Activated naive CD4-positive, alpha-beta T cell treated with Interleukin-2 at 50 U/mL for 16 hours (primary cell): ENCODE measurements at regions not wholly inside any gene's neighbourhood (a gene's known extent, or its start where the extent isn't known, plus 50 kb on each side); places are given as distances from the start of the nearest gene placed in this dataset.
"Not testable (repeated sequence)": the region's sequence is repeated elsewhere in the genome, so short reads cannot be mapped to it uniquely, and the experiment has no call there.

Experiments
- DNase-seq: peaks from one replicate; pipeline ENCODE4 v3.0.0-alpha.2; 2020

DNA sequence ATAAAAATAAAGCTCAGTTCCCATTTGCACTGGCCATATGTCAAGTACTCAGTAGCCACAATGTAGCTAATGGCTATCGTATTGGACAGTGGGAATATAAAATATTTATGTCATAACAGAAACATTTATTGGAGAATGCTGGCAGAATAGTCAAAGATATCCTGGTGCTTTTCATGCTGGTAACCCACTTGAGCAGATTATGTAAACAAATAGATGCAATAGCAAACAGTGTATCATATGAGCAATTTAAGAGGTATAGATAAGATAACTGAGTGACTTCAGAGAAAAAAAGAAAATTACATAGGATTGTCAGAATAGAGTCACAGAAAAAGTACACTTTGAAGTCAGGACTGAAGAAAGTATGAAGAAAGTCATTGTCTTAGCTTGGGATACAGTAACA is 426.6 kb downstream of the NDFIP2 start:
- no peak for DNase-seq

DNA sequence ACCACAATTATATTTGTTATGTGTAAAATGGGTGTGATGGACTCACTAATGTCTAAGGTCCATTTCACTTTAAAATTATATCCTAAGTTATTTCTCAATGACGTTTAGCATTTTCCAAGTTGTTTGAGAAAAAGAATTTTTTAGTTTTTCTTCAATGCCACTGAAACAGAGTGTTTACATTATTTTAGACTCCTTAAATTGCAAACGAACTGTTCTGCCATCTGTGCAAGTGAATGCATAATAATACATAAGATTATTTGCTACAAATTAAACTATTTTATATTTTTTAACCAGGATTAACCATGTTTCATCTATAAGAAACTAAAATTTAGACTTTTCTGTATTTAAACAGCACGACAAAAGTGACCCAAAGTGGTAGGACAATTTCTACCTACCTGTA is 425.4 kb downstream of the NDFIP2 start:
- DNase-seq: no peak

DNA sequence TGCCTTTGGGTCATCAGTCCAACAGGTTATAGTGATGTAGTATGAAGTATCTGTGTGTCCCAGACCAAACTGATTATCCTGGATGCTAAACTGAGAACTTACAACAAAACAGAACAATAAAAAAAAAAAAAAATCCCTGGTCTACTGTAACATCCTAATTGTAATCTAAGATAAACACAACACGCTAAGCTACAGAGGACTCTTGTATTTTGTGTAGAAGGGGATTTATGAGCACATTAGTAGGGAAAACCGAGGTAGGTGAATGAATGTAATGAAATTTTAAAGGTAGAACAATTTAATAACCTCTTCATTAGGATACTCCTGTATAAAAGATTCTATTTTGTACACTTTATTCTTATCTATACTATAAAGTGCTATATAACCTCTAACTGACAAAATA is 424.1 kb downstream of the NDFIP2 start:
- no peak for DNase-seq

DNA sequence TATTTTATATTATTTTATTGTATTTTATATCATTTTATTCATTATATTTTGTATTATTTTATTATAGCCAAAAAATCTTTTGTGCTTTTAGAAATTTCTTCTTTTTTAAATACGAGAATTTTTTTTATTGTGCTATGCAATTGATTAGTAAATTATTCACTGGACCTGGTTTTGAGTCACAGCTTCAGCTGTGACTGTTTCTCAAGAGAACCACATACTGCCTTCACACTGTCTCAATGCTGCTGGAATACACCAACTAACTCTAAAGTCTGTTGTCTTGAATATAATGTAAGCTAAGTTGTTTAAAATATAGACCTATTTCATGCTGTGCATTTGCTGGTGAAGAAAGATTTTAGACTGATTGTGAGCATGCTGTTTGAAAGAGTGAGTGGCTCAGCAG is 423.6 kb downstream of the NDFIP2 start:
- no peak for DNase-seq

DNA sequence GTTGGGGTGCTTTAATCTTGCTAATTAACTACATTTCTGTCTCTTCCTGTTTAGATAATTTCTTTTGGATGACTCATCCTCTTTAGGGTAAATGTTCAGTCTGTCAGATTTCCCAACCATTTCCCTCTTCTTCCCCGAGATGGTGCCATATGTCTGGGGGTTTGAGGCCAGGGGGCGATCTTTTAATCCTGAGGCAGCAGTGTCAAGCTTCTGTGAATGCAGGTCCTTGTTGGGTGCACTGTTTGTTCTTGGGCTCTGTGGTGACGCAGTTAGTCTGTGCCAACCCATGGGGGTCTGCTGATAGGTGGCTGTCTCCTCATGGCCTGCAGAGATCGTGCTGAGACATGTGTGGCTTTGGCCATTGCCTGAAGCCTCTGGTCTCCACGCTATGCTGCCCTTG is 420.4 kb downstream of the NDFIP2 start:
- no peak for DNase-seq

DNA sequence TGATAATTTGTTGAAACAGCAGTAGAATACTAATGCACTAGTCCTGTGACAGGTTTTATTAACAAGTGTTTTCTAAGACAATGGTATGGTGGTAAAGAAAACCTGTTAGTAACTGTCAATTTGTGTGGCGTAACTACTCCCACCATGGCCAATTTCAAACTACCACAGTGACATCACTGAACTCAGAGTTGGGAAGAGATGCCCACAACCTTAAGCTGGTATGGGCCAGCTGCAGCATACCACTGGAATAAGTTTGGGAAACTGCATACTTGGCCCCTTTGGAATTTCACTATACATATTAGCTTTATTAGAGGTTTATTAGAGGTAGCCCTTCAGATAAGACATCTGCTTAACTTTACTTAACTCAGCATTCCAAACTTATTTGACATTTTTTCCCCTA is 419.4 kb downstream of the NDFIP2 start:
- DNase-seq: no peak

DNA sequence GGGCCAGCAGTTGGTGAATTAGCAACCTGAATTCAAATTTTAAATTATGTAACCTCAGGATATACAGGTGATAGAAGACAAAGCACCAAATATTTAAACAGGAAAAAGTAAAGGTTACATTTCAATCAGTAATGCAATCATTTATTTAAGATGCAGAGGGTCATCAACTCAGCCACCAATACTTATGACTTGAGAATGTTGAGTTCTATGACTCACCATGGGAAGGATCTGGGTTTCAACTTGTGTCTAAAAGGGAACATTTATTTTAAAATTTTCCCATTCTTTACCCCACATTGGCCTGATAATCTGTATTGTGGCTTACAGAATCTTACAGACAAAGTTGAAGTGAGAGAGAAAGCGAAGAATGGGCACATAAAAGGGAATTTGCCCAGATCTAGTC is 418.0 kb downstream of the NDFIP2 start:
- DNase-seq: no peak

DNA sequence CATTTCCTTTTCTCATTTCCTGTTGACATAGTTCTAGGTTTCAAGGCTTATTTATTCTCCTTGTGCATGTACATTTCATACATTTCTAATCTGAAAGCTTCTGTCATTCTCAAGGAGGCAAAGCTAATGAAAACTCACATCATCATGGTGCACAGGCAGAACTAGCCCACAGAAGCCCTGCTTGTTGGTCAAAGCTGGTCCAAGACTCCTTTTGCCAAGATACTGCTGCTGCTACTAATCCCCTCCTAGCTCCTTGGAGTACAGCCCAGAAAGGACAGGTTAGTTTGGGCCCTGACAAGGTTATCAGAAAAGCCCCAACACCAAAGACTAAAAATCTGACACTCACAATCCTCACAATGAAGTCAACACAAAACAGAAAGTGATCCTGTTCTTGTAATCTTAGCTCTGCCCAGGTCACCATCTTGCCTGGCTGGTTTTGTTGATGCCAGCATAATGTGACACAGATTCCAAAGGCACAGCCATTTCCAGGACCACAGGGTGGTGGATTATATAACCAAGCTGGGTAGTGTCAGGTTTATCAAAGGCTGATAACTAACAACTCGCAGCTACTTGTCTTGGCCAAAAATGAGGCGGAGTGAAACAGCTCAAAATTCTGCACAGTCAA is 417.4 kb downstream of the NDFIP2 start:
- no peak for DNase-seq

DNA sequence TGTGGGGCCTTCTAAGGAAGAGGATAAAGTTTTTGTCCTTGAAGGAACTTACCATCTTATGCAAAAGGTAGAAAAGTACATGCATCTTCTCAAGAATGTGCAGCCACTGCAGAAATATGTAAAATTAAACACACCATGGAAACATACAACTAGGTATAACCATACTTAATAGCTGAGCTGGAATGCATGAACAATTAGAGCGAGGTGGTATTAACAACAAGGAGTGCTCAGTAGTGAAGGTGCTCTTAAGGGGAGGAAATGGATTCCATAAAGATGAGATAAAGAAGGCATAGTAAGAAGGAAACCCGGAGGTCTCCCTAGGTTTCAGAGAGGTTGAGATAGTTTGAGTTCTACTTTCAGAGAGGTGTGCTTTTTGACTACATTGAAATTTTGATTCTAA is 415.9 kb downstream of the NDFIP2 start:
- no peak for DNase-seq

DNA sequence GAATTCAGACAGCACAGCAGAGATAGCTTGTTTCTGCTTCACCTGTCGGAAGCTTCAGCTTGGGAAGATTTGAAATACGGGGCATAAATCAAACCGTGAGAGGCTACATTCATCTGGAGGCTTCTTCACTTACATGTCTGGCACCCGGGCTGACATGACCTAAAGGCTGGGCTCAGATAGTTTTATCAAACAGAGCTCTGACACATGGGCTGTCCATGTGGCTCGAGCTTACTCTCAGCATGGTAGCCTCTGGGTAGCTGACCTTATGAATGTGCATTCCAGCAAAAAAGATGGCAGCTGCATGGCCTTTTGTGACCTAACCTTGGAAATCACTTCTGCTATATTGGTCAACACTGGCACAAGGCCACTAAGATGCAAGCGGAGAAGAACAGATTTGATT is 414.5 kb downstream of the NDFIP2 start:
- DNase-seq: no peak

DNA sequence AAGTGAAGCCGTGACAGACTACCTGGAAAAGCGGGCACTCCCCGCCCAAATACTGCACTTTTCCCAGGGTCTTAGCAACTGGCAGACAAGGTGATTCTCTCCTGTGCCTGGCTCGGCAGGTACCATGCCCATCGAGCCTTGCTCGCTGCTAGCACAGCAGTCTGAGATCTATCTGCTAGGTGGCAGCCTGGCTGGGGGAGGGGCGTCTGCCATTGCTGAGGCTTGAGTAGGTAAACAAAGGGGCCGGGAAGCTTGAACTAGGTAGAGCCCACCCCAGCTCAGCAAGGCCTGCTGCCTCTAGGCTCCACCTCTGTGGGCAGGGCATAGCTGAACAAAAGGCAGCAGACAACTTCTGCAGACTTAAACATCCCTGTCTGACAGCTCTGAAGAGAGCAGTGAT is 406.3 kb downstream of the NDFIP2 start:
- DNase-seq: not testable (repeated sequence)

DNA sequence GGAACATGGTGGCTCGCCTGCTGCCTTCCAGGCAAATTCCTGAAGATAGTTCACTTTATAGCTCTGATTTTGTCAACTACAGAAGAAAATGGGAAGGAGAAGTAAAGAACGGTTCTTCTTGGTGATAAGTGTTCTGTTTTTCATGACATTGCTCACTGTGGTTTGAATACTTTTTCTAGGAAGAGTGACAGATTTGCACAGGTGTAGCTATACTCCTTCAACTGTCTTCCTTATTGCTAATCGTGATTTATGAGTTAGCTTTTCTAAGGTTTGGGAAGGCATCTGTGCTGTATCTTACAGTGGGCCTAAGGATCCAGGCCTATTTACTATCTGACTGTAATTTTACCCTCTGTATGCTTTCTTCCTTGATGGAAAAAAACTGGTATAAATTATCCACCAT is 405.6 kb downstream of the NDFIP2 start:
- DNase-seq: no peak

DNA sequence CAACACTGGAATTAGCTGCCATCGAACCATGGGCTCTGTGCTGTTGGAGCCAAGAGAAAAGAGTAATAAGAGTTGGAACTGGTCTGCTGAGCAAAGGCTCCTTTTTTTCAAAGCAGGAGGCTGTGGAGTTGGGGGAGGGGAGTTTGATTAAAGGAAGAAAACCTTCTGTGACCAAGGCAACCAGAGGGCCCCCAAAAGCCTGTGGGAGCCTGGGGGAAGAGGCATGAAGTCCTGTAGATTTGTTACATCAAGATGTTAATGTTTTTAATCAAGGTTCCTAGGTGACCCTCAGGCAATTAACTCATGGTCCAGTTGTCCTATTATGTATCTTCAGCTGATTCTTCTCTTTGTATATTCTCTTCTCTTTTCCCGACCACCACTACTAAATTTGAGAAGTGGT is 403.9 kb downstream of the NDFIP2 start:
- no peak for DNase-seq

DNA sequence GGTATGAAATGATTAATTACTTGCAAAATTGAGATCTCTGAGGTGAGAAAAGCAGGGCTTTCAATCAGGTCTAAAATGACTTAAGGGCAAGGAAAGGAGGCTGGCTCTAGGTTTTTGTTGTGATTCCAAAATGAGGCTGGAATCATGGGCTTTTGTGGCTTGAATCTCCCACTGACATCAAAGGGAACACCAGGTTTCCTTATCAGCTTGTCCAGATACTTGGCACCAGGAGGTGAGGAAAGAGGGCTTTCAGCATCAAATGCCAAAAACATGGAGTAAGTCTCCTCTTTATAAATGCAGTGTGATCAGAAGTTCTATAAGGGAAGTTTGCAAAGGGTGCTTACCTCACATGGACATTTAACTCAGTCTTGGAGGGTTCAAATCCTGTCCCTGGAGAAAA is 402.3 kb downstream of the NDFIP2 start:
- DNase-seq: no peak

DNA sequence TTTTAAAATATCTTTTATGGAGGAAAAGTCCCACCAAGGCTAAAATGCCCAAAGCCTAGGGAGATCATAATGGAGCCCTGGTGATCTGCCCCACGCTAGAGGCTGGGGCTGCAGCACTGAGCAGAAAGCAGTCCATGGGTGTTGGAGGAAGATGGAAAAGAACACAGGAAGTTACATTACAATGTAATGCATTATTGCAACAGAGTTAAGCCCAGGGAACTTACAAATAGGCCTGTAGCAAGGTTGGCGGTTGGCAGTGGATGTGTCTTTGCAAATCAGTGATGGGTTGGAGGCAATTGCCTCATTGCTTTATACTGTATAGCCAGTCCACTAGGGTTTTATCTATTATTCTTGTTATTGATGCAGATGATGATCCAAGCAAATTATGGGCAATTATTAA is 399.9 kb downstream of the NDFIP2 start:
- no peak for DNase-seq

DNA sequence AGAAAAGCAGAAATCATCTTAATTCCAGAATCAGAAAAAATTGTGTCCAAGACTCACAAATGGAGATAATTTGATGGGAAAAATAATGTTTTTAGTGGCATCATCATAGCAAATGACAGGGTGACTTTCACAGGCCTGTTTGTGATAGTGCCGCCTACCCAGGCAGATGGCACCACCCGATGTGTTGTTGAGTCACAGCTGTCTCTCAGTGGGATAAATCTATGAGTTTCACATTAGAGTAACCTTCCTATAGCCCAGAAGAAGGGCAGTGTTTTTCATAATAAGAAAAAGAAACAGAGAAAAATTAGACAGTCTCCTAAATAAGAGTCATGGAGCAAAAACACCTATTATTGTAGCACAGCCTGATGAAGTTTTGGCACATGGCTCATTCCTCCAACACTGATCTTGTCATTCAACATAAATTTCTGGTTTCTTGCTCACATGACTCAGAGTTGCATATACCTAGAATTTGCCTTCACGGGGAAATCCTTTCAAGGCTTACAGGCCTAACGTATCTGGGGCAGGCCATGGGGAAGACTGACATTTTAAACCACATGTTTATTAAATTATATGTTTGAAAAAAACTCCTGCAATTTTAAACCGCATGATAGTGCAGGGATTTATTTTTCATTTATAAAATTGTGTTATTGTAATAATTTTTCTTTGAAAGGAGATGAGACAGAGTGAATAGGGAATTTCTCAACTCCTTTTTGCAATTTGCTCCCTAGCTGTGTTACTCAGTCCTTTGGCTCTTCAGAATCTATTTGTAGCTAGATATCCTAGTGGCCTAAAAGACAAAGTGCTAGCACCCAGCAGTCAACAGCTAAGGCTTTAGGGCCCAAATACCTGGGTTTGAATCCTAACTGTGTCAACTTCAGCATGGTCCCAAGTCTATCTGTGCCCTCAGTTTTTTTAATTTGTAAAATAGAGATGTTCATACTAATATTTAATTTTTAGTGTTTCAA is 393.7 kb downstream of the NDFIP2 start:
- DNase-seq: no peak

DNA sequence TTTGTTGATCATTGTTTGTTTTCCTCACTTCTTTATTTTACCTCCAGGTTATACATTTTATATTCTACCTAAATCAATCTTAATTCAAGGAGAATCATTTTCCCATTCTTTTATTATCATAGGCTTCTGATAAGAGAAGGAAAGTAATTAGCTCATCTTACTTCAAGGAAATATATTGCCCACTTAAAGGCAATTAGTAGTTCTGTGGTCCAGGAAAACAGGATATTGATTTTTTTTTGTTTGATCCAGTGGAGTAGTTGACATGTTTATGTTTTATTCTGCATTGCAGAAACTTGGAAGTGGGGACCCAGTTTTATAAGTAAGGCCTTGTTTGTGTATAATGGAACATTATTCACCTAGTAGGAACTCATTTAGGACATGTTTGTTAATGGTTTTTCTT is 390.6 kb downstream of the NDFIP2 start:
- DNase-seq: no peak

DNA sequence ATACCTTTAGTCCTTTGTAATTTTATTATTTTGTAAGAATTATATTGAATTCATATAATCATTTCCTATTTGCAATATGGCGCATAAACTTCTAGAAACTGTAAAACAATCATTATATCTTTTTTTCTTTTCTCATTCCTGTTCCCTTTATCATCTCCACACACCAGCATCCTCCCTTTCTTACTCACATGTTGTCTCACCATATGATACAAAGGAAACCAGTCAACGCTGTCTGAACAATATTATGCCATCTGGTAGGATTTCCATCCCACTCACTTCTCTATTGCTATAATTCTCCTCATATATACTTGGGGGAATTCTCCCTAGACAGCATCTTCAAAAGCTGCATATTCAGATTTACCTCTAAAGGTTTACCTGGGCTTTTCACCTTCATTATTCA is 389.8 kb downstream of the NDFIP2 start:
- DNase-seq: no peak

DNA sequence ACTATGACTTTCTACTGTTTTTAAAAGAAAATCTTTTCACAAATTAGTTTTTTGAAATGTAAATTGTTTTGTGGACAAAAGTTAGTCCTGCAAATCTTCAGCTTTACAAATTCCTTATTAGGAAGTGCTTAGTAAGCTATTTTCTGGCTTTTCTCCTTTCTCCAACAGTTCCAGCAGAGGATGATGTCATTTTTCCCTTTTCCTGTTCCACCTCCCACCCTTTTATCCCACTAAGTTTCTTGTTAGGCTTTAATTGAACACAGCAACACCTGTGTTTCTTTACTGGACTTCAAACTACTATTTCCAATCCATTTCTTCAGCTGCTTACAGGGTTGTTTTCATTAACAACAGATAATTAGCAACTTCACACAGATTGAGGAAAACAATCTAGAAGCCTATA is 389.2 kb downstream of the NDFIP2 start:
- DNase-seq: no peak

DNA sequence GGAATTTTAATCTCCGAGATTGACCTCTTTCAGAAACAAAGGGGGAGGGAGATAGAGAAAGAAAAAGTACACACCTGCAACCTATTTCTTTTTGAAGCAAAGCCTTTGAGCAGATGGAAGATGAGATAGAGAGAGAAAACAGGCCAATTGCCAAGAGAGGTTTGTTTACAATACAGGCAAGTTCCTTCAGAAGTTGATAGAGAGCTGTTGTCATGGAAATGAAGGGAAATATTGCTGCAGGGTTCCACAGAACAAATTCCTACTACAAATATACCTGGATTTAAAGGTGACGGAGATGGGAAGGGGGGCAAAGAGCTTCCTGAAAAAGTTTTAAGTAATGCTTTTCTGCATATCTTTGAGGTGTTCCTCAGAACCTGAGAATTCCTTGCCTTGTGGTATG is 388.4 kb downstream of the NDFIP2 start:
- no peak for DNase-seq

DNA sequence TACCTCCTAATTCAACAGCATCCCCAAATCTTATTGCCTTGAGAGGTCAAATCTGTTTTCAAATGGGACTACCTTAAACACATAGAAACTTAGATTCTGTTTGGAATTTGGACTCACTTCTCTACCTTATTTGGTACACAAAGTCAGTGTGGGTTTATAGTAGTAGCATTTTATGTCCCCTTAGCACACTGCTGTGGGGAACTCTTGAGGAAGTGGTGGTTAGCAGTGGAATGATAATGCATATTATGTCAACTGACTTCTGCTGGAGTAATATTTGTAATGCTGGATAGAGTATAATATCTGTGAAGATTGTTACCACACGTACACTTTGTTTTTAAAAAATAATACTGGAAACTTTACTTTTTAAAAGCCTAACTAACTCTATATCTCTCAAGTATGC is 386.3 kb downstream of the NDFIP2 start:
- DNase-seq: no peak

DNA sequence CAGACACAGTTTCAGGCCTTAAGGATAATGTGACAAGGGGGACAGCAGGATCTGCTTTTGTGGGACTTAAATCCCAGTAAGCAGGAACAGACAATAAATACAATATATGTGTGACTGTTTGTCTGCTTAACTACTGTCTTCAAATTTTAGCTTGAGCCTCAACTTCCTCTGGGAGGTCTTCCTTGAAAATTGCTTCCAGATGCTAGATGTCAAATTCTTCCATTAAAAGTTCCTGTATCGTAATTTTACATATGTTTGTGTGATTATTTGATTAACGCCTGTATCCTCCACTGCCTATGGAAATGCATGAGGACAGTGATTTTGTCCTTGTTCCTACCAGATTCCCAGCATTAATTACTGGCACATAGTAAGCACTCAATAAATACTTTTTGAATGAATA is 385.5 kb downstream of the NDFIP2 start:
- DNase-seq: no peak

DNA sequence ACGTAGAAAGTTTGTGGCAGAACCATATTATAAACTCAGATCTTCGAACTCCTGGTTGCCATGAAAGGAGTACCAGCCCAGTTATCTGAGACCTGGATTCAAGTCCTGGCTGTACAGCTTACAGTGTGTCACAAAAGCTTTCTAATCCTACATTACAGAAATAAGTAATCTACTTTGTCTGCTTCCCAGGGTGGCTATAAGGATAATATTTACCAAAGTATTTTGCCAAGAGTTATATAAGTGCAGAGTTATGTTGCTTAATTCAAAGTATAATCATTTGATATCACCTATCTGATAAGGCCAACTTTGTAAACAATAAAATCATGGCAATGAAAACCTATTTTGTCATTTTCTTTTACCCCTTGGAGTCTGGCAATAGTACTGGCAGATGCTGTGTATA is 381.6 kb downstream of the NDFIP2 start:
- DNase-seq: no peak

DNA sequence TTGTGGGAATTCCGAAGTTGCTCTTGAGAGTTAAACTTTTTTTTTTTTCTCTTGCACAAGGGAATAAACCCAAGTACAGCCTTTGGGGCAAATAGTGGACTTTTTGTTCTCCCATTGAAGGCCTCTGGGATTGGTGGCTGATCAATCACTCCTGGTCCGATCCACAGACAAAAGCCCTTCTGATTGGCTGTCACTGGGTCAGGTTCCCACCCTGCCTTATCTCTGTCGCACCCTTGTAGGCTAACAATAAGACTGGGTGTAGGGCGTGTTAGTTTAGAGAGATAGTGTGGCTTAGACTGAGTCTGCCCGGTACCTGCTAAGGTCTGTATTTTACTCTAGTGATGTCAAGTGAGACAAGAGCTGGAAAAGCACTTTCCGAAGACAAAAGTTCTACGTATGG is 380.8 kb downstream of the NDFIP2 start:
- DNase-seq: no peak

DNA sequence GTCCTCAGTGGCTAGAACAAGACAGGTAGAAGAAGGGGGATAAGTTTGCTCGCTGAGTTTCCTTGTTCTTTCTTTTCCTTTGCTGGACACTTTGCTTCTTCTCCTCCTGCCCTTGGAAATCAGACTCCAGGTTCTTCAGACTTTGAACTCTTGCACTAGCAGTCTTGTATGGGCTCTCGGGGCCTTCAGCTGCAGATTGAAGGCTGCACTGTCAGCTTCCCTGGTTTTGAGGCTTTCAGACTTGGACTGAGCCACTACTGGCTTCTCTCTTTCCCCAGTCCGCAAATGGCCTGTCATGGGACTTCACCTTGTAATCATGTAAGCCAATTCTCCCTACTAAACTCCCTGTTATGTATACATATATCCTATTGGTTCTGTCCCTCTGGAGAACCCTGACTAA is 379.8 kb downstream of the NDFIP2 start:
- DNase-seq: no peak
